GM23248 (cell line): ENCODE measurements at regions not wholly inside any gene's neighbourhood (a gene's known extent, or its start where the extent isn't known, plus 50 kb on each side); places are given as distances from the start of the nearest gene placed in this dataset.

Experiments
- DNase-seq: peaks from one replicate; pipeline ENCODE4 v3.0.0-alpha.2; 2015
- H2AFZ ChIP-seq: fragments of 200-600 bp; sonication (generic); 2 replicates; pipeline ENCODE4 v1.6.1; 2016; ENCODE audit warnings: antibody characterized with exemption
- H3F3A ChIP-seq: fragments of 200-600 bp; sonication (generic); 2 replicates; pipeline ENCODE4 v1.6.1; 2016; ENCODE audit warnings: mild to moderate bottlenecking, antibody characterized with exemption, mixed run types; ENCODE audit not compliant: insufficient read depth
- H3K27ac ChIP-seq: fragments of 200-600 bp; sonication (generic); 2 replicates; pipeline ENCODE4 v1.5.1; 2016; ENCODE audit warnings: mild to moderate bottlenecking
- H3K27me3 ChIP-seq: fragments of 200-600 bp; sonication (generic); replicated peaks from 2 replicates; pipeline ENCODE4 v1.6.1; 2016; ENCODE audit warnings: mild to moderate bottlenecking; ENCODE audit not compliant: insufficient read depth
- H3K36me3 ChIP-seq: fragments of 200-600 bp; sonication (generic); 2 replicates; pipeline ENCODE4 v1.6.1; 2016; ENCODE audit warnings: low read depth, mild to moderate bottlenecking
- H3K4me1 ChIP-seq: fragments of 200-600 bp; sonication (generic); 2 replicates; pipeline ENCODE4 v1.6.1; 2016; ENCODE audit warnings: mild to moderate bottlenecking; ENCODE audit not compliant: insufficient read depth
- H3K4me2 ChIP-seq: fragments of 200-600 bp; sonication (generic); one replicate; pipeline ENCODE4 v1.6.1; 2016; ENCODE audit warnings: mild to moderate bottlenecking; ENCODE audit not compliant: unreplicated experiment
- H3K4me3 ChIP-seq: fragments of 200-600 bp; sonication (generic); 2 replicates; pipeline ENCODE4 v1.5.1; 2016; ENCODE audit warnings: mild to moderate bottlenecking
- H3K79me2 ChIP-seq: fragments of 200-600 bp; sonication (generic); 2 replicates; pipeline ENCODE4 v1.6.1; 2016; ENCODE audit warnings: mild to moderate bottlenecking; ENCODE audit not compliant: insufficient read depth
- H3K9ac ChIP-seq: fragments of 200-600 bp; sonication (generic); 2 replicates; pipeline ENCODE4 v1.6.1; 2016; ENCODE audit warnings: mild to moderate bottlenecking
- H3K9me2 ChIP-seq: fragments of 200-600 bp; sonication (generic); 2 replicates; pipeline ENCODE4 v1.6.1; 2016; ENCODE audit warnings: mixed run types, mild to moderate bottlenecking, moderate library complexity; ENCODE audit not compliant: insufficient read depth
- H3K9me3 ChIP-seq: fragments of 200-600 bp; sonication (generic); one replicate; pipeline ENCODE4 v1.6.1; 2017; ENCODE audit warnings: low read depth
- H4K20me1 ChIP-seq: fragments of 200-600 bp; sonication (generic); 2 replicates; pipeline ENCODE4 v1.6.0; 2016; ENCODE audit not compliant: insufficient read depth
- EZH2 ChIP-seq: fragments of 200-600 bp; sonication (generic); IDR thresholded peaks from 2 replicates; pipeline ENCODE4 v1.6.1; 2018; ENCODE audit warnings: antibody characterized with exemption, mild to moderate bottlenecking; ENCODE audit not compliant: insufficient read depth, poor library complexity, severe bottlenecking
- EZH2phosphoT487 ChIP-seq: fragments of 200-600 bp; sonication (generic); IDR thresholded peaks from 2 replicates; pipeline ENCODE4 v1.6.1; 2018; ENCODE audit warnings: antibody characterized with exemption, moderate library complexity, mild to moderate bottlenecking, low read depth; ENCODE audit not compliant: insufficient read depth
- WGBS, 2 experiments: methylation state at CpG; one replicate each; pipeline ENCODE4 v1.1.6; 2015 to 2017; ENCODE audit warnings: low lambda C conversion rate in 2 of 2, low coverage in 1 of 2; ENCODE audit errors: missing lambda C conversion rate in 2 of 2; 5-methylcytosine and 5-hydroxymethylcytosine counted together
- in situ Hi-C: fragments of 300-500 bp; cut with MboI; formaldehyde crosslinking; loops from 2 replicates; pipeline ENCODE4 v1.15.0; 2020

DNA sequence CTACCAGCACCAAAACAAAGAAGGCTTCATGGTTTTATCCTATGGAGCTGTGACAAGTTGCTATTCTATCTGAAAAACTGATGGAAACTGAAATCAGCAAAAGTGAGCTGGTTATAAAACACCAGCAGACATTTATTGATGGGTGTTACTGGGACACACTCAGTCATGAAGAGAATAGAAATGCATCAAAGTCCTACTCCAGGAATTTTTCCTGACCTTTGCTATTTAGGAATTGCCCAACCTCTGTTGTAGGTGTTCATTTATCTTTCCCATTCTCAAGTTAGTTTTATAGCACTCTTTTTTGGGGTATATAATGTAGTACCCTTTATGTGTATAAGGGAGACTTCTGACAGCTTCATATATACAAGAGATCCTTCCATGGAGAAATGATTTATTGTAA lies 533.2 kb downstream of the REEP3 start:
- H3K9ac ChIP-seq = no peak overlapping the region
- no peaks in the 10 kb centered on the region for H3F3A ChIP-seq
- H3K36me3 ChIP-seq = no peaks in the 10 kb centered on the region
- H3K27me3 ChIP-seq = no peaks in the 10 kb centered on the region; the same call in 1 of the 2 replicates
- no peak overlapping the region for H2AFZ ChIP-seq
- H3K27ac ChIP-seq = no peak overlapping the region
- in situ Hi-C loops = no loop called here
- H4K20me1 ChIP-seq = no peaks in the 10 kb centered on the region
- TF ChIP-seq EZH2phosphoT487 (no peak), EZH2 (no peak)
- H3K4me1 ChIP-seq = no peaks in the 10 kb centered on the region
- H3K9me3 ChIP-seq = no peaks in the 10 kb centered on the region
- no peaks in the 10 kb centered on the region for H3K79me2 ChIP-seq
- no peak overlapping the region for H3K4me3 ChIP-seq
- no peak overlapping the region for H3K4me2 ChIP-seq
- H3K9me2 ChIP-seq = no peaks in the 10 kb centered on the region
- DNase-seq = no peak

DNA sequence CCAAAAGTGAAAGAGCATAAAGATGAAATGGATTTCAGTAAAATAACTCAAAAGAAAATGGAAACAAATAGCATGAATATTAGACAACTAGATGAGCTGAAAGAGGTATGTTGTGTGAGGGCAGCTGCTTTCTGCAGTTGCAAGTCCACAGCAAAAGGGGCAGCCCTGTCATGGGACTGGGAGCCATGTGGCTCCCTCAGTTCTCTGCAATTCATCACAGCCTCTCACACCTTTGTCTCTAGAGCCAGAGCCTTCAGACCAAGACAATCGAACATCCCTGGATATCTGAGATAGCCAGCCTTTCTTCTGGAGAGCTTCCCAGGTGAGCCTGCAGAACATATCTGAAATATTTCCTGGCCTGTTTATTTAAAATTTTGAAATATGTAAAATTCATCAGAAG lies 538.7 kb downstream of the REEP3 start:
- Histone ChIP-seq H3K4me2 (no peak overlapping the region), H3K9me2 (no peaks in the 10 kb centered on the region), H3F3A (no peaks in the 10 kb centered on the region), H4K20me1 (no peaks in the 10 kb centered on the region), H3K4me3 (no peak overlapping the region), H3K27ac (no peak overlapping the region), H3K9me3 (no peaks in the 10 kb centered on the region), H3K4me1 (no peaks in the 10 kb centered on the region), H3K79me2 (no peaks in the 10 kb centered on the region), H3K36me3 (no peaks in the 10 kb centered on the region), H3K9ac (no peak overlapping the region), H2AFZ (no peak overlapping the region), H3K27me3 (no peaks in the 10 kb centered on the region; the same call in 1 of the 2 replicates)
- 16 to 19% methylated on average over 1 of the region's 1 CpG for WGBS, 2 experiments
- DNase-seq = no peak
- in situ Hi-C loops = no loop called here
- no peak for TF ChIP-seq EZH2
- no peak for TF ChIP-seq EZH2phosphoT487

DNA sequence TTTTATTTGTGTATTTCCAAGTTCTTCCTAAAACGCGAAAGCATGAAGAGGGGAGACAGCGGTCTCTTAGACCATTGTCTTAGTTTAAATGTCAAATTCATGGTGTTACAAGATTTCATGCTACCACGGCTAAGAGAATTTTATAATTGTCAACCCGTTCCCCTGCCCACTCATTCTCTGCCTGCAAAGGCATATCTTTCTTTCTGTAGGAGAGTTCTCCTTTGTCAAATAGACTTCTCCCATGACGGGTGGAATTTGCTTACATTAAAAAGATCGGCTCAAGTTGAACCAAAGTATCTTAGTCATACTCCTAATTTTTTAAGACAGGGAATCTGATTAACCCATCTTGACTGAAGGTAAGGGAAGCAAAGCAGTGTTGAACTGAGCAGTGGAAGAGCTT lies 539.2 kb downstream of the REEP3 start:
- Histone ChIP-seq H3K9ac (no peak overlapping the region), H3K27ac (no peak overlapping the region), H3K4me3 (no peak overlapping the region), H3F3A (no peaks in the 10 kb centered on the region), H3K36me3 (no peaks in the 10 kb centered on the region), H4K20me1 (no peaks in the 10 kb centered on the region), H3K4me2 (no peak overlapping the region), H3K9me2 (no peaks in the 10 kb centered on the region), H3K4me1 (no peaks in the 10 kb centered on the region), H2AFZ (no peak overlapping the region), H3K79me2 (no peaks in the 10 kb centered on the region), H3K27me3 (no peaks in the 10 kb centered on the region; the same call in 1 of the 2 replicates), H3K9me3 (no peaks in the 10 kb centered on the region)
- no peak for DNase-seq
- 47 to 48% methylated on average over 7 of the region's 7 CpGs for WGBS, 2 experiments
- TF ChIP-seq EZH2 = no peak
- TF ChIP-seq EZH2phosphoT487 = no peak
- in situ Hi-C loops = no loop called here

DNA sequence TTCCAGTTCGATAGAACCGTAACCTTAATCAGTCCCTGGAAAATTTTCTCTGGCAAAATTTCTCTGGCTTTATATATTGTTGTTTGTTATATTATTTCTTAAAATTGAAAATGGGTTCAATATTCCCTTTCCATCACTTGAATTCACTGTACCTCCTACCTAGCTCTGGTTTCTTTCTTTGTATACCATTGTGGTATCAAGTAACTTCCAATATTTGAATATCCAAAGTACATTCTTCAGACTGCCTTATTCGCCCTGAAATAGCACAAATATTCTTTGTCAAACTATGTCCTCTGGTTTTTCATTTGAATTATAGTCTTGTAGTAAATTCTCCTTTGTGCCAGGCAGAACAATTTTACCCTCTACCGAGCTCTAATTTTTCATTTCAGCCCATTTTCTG lies 541.6 kb downstream of the REEP3 start:
- H4K20me1 ChIP-seq = no peaks in the 10 kb centered on the region
- H3K79me2 ChIP-seq = no peaks in the 10 kb centered on the region
- H3K9me2 ChIP-seq = no peaks in the 10 kb centered on the region
- no peaks in the 10 kb centered on the region for H3K4me1 ChIP-seq
- H3K9ac ChIP-seq = no peak overlapping the region
- H3K9me3 ChIP-seq = no peaks in the 10 kb centered on the region
- WGBS, 2 experiments = 4 to 8% methylated on average over 4 of the region's 4 CpGs
- H3F3A ChIP-seq = no peaks in the 10 kb centered on the region
- H3K36me3 ChIP-seq = no peaks in the 10 kb centered on the region
- in situ Hi-C loops = no loop called here
- H2AFZ ChIP-seq = no peak overlapping the region
- no peak for DNase-seq
- TF ChIP-seq EZH2phosphoT487 (no peak), EZH2 (no peak)
- no peaks in the 10 kb centered on the region; the same call in 1 of the 2 replicates for H3K27me3 ChIP-seq
- H3K27ac ChIP-seq = no peak overlapping the region
- H3K4me3 ChIP-seq = no peak overlapping the region
- no peak overlapping the region for H3K4me2 ChIP-seq

DNA sequence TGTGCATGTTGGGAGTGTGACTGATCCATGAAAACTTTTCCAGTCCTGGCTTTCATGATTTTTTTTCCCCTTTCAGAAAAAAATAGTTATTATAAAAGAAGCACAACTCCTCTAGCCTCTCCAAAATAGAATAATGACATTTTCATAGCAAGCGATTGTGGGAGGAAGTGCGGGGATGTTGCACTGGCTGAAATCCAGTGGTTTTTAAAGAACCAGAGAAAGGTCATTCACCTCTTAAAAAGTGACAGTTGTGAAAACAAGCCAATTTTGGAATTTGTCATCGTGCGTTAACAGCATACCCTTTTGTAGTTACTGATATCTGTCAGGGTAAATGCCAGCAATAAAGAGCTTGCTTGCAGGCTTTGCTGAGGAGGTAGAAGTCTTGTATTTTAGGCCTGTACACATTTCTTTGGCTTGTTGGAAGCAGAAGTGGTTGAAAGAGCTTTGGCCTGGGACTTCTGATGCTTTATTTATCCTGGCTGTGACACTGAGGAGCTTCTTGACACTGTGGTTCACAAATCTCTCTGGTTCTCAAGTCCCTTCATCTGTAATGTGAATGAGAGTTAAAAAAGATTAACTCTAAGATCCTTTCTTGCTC lies 545.9 kb downstream of the REEP3 start:
- Histone ChIP-seq H3K4me3 (no peak overlapping the region), H3F3A (no peaks in the 10 kb centered on the region), H3K9me3 (no peaks in the 10 kb centered on the region), H3K36me3 (no peaks in the 10 kb centered on the region), H3K9me2 (no peaks in the 10 kb centered on the region), H3K79me2 (no peaks in the 10 kb centered on the region), H3K9ac (no peak overlapping the region), H3K4me2 (no peak overlapping the region), H3K4me1 (no peaks in the 10 kb centered on the region), H4K20me1 (no peaks in the 10 kb centered on the region), H2AFZ (no peak overlapping the region), H3K27ac (no peak overlapping the region), H3K27me3 (no peaks in the 10 kb centered on the region)
- TF ChIP-seq EZH2phosphoT487 = no peak
- in situ Hi-C loops = no loop called here
- 40% methylated on average over 4 of the region's 4 CpGs for WGBS, 2 experiments
- DNase-seq = no peak
